Dedifferentiated amniotic fluid mesenchymal stem cell (primary cell): ENCODE measurements at regions not wholly inside any gene's neighbourhood (a gene's known extent, or its start where the extent isn't known, plus 50 kb on each side); places are given as distances from the start of the nearest gene placed in this dataset.

Source experiments
- DNase-seq: peaks from one replicate; pipeline ENCODE4 v3.0.0-alpha.2; 2016; ENCODE audit errors: extremely low spot score

GRCh38 chr3:194218646-194219453 lies 82.9 kb downstream of the HES1 start:
- DNase-seq = no peak

GRCh38 chr3:194219826-194220410 lies 84.0 kb downstream of the HES1 start:
- no peak for DNase-seq

GRCh38 chr3:194220901-194221326 lies 85.0 kb downstream of the HES1 start:
- DNase-seq = no peak

- DNase-seq = no peak
These were observed 85.4 kb downstream of the HES1 start for GRCh38 chr3:194221336-194221735.

GRCh38 chr3:194223951-194224350 lies 88.0 kb downstream of the HES1 start:
- DNase-seq = no peak

GRCh38 chr3:194224471-194225417 lies 88.8 kb downstream of the HES1 start:
- DNase-seq = no peak

GRCh38 chr3:194225418-194225812 lies 89.5 kb downstream of the HES1 start:
- no peak for DNase-seq

- DNase-seq = no peak
These were observed 90.2 kb downstream of the HES1 start for GRCh38 chr3:194225988-194226663.

GRCh38 chr3:194231929-194232832 lies 96.2 kb downstream of the HES1 start:
- DNase-seq = no peak

GRCh38 chr3:194233150-194233549 lies 97.2 kb downstream of the HES1 start:
- no peak for DNase-seq

GRCh38 chr3:194235160-194235559 lies 99.2 kb downstream of the HES1 start:
- no peak for DNase-seq

- DNase-seq = no peak
These were observed 101.2 kb downstream of the HES1 start for GRCh38 chr3:194237110-194237509.

- no peak for DNase-seq
These were observed 104.8 kb downstream of the HES1 start for GRCh38 chr3:194240766-194241165.

GRCh38 chr3:194243172-194243837 lies 107.4 kb downstream of the HES1 start:
- no peak for DNase-seq

GRCh38 chr3:194244167-194244566 lies 107.0 kb downstream of the CPN2 start:
- DNase-seq = no peak

- DNase-seq = no peak
These were observed 105.7 kb downstream of the CPN2 start for GRCh38 chr3:194245474-194245873.

GRCh38 chr3:194245975-194246561 lies 105.1 kb downstream of the CPN2 start:
- no peak for DNase-seq

- no peak for DNase-seq
These were observed 104.3 kb downstream of the CPN2 start for GRCh38 chr3:194246709-194247349.

- no peak for DNase-seq
These were observed 103.8 kb downstream of the CPN2 start for GRCh38 chr3:194247350-194247740.
